Ishikawa (cell line): ENCODE measurements at regions not wholly inside any gene's neighbourhood (a gene's known extent, or its start where the extent isn't known, plus 50 kb on each side); places are given as distances from the start of the nearest gene placed in this dataset.

Experiments
- CEBPB ChIP-seq: IDR thresholded peaks from 2 replicates; pipeline ENCODE4 v1.6.1; 2012
- CREB1 ChIP-seq: IDR thresholded peaks from 2 replicates; pipeline ENCODE4 v1.6.1; 2012; ENCODE audit warnings: low read depth
- EGR1 ChIP-seq: IDR thresholded peaks from 2 replicates; pipeline ENCODE4 v1.6.1; 2012
- EP300 ChIP-seq: IDR thresholded peaks from 2 replicates; pipeline ENCODE4 v1.6.1; 2012; ENCODE audit warnings: borderline replicate concordance
- FOXM1 ChIP-seq: IDR thresholded peaks from 2 replicates; pipeline ENCODE4 v1.6.1; 2012; ENCODE audit warnings: low read depth, borderline replicate concordance
- NFIC ChIP-seq: IDR thresholded peaks from 2 replicates; pipeline ENCODE4 v1.6.1; 2012
- RAD21 ChIP-seq: IDR thresholded peaks from 2 replicates; pipeline ENCODE4 v1.6.1; 2012; ENCODE audit warnings: low read depth
- TAF1 ChIP-seq: IDR thresholded peaks from 2 replicates; pipeline ENCODE4 v1.6.1; 2012; ENCODE audit warnings: low read depth, mild to moderate bottlenecking
- TCF12 ChIP-seq: IDR thresholded peaks from 2 replicates; pipeline ENCODE4 v1.6.1; 2012; ENCODE audit warnings: low read depth
- TEAD4 ChIP-seq: IDR thresholded peaks from 2 replicates; pipeline ENCODE4 v1.6.1; 2012
- YY1 ChIP-seq: IDR thresholded peaks from 2 replicates; pipeline ENCODE4 v1.6.1; 2012; ENCODE audit warnings: low read depth
- ZBTB7A ChIP-seq: IDR thresholded peaks from 2 replicates; pipeline ENCODE4 v1.6.1; 2012; ENCODE audit warnings: low read depth
- TF ChIP-seq, protein P1 (sequence below): IDR thresholded peaks from 2 replicates; pipeline ENCODE4 v1.6.1; 2012; ENCODE audit warnings: low read depth, mild to moderate bottlenecking
- TF ChIP-seq, protein P2 (sequence below): IDR thresholded peaks from 2 replicates; pipeline ENCODE4 v1.6.1; 2012
- TF ChIP-seq, protein P3 (sequence below): IDR thresholded peaks from 2 replicates; pipeline ENCODE4 v1.6.1; 2012

DNA sequence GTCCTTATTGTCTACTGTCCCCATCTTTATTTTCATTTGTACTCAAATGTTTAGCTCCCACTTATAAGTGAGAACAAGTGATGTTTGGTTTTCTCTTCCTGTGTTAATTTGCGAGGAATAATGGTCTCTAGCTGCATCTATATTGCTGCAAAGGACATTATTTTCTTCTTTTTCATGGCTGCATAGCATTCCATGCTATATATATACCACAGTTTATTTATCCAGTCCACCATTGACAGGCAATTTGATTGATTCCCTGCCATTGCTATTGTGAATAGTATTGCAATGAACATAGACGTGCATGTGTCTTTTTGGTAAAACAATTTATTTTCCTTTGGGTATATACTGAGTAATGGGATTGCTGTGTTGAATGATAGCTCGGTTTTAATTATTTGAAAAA lies 1545.8 kb upstream of the RAG2 start:
- no peak for TF ChIP-seq CREB1
- TF ChIP-seq TCF12 = no peak
- TF ChIP-seq, protein P1, sequence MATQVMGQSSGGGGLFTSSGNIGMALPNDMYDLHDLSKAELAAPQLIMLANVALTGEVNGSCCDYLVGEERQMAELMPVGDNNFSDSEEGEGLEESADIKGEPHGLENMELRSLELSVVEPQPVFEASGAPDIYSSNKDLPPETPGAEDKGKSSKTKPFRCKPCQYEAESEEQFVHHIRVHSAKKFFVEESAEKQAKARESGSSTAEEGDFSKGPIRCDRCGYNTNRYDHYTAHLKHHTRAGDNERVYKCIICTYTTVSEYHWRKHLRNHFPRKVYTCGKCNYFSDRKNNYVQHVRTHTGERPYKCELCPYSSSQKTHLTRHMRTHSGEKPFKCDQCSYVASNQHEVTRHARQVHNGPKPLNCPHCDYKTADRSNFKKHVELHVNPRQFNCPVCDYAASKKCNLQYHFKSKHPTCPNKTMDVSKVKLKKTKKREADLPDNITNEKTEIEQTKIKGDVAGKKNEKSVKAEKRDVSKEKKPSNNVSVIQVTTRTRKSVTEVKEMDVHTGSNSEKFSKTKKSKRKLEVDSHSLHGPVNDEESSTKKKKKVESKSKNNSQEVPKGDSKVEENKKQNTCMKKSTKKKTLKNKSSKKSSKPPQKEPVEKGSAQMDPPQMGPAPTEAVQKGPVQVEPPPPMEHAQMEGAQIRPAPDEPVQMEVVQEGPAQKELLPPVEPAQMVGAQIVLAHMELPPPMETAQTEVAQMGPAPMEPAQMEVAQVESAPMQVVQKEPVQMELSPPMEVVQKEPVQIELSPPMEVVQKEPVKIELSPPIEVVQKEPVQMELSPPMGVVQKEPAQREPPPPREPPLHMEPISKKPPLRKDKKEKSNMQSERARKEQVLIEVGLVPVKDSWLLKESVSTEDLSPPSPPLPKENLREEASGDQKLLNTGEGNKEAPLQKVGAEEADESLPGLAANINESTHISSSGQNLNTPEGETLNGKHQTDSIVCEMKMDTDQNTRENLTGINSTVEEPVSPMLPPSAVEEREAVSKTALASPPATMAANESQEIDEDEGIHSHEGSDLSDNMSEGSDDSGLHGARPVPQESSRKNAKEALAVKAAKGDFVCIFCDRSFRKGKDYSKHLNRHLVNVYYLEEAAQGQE = no peak
- no peak for TF ChIP-seq ZBTB7A
- TF ChIP-seq TAF1 = no peak

DNA sequence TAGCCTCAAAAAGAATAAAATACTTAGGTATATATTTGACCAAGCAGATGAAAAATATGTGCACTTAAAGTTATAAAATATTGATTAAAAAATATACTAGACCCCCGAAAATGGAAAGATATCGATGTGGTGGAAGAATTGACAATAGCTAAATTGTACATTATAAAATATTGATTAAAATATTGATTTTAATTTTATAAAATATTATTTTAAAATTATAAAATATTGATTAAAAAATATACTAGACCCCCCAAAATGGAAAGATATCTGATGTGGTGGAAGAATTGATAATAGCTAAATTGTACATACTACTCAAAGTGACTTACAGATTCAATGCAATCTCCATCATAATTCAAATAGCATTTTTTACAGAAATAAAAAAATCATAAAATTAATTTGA lies 1540.9 kb upstream of the RAG2 start:
- TF ChIP-seq TAF1 (no peak), CREB1 (no peak), TCF12 (no peak), NFIC (no peak), FOXM1 (no peak), ZBTB7A (no peak), TEAD4 (no peak), YY1 (no peak), CEBPB (no peak), EGR1 (no peak), EP300 (no peak), RAD21 (no peak)
- TF ChIP-seq, protein P1 = no peak
- TF ChIP-seq, protein P2, sequence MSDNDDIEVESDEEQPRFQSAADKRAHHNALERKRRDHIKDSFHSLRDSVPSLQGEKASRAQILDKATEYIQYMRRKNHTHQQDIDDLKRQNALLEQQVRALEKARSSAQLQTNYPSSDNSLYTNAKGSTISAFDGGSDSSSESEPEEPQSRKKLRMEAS = no peak
- TF ChIP-seq, protein P3, sequence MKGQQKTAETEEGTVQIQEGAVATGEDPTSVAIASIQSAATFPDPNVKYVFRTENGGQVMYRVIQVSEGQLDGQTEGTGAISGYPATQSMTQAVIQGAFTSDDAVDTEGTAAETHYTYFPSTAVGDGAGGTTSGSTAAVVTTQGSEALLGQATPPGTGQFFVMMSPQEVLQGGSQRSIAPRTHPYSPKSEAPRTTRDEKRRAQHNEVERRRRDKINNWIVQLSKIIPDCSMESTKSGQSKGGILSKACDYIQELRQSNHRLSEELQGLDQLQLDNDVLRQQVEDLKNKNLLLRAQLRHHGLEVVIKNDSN = no peak

DNA sequence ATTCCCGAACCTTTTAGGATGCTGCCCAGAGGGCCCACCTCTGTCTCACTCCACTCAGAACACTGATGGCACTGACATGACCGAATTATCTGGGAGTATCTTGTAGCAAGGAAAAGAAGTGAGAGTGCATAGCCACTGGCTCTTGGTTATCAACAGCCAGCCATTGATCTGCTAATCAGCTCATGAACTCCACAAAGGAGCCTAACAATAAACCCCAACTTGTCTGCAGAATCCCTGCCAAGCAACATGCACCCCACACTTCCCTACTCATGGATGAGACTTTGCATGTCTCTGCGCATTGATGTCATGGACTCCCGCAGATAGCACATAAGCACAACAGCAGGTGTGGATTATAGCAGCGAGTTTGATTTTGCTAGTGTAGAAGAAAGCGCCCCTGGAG lies 1538.9 kb upstream of the RAG2 start:
- TF ChIP-seq ZBTB7A = no peak
- TF ChIP-seq TAF1 = no peak
- TF ChIP-seq, protein P3 = no peak
- TF ChIP-seq EGR1 = no peak
- no peak for TF ChIP-seq TCF12
- TF ChIP-seq NFIC = no peak
- no peak for TF ChIP-seq YY1
- no peak for TF ChIP-seq CREB1
- TF ChIP-seq CEBPB = no peak
- no peak for TF ChIP-seq FOXM1

DNA sequence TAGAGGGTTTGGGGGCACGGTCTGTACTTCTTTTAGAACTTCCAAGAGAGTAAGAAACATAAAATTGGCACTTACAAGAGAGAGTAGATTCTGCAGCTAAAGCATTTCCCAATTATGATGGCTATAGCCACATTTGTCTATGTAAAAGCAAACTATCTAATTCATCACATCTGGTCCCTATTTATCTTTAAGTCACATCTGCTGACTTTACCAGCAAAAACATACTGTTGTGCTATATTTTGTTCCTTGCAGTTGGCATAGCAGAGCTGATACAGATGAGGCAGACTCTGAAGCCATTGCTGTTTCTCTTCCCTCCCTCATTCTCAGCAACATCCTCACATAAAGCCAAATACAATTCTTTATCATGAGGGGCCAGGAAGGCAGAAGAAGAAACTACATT lies 1533.5 kb upstream of the RAG2 start:
- TF ChIP-seq, protein P2 = no peak
- no peak for TF ChIP-seq FOXM1
- TF ChIP-seq TEAD4 = no peak
- no peak for TF ChIP-seq EP300
- no peak for TF ChIP-seq CEBPB
- no peak for TF ChIP-seq ZBTB7A
- TF ChIP-seq, protein P1 = no peak
- TF ChIP-seq, protein P3 = no peak
- no peak for TF ChIP-seq TAF1
- no peak for TF ChIP-seq CREB1
- TF ChIP-seq EGR1 = no peak
- TF ChIP-seq YY1 = no peak
- no peak for TF ChIP-seq TCF12
- TF ChIP-seq NFIC = no peak

DNA sequence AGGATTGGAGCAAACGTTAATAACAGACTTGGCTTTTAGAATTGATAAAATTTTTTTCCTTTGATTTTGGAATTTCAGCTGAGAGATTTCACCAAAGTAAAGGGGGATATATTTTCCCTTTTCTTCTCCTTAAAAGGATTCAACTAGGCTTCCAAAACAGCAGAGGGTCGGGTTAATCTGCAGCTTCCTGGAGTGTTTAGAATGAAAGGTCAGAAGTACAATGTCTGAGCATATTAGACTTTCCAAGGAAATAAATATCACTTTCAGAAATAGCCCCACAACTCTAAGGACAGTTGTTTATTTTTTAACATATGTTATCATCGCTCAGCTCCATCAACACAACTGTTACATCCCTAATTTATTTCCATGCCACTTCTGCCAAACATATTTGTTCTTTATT lies 1532.9 kb upstream of the RAG2 start:
- TF ChIP-seq, protein P3 = no peak
- TF ChIP-seq, protein P2 = no peak
- TF ChIP-seq RAD21 = no peak
- no peak for TF ChIP-seq FOXM1
- TF ChIP-seq EP300 = no peak
